GM18519 (cell line): ENCODE measurements at regions not wholly inside any gene's neighbourhood (a gene's known extent, or its start where the extent isn't known, plus 50 kb on each side); places are given as distances from the start of the nearest gene placed in this dataset.
"Not testable (repeated sequence)": the region's sequence is repeated elsewhere in the genome, so short reads cannot be mapped to it uniquely, and the experiment has no call there.

Experiments used
- ATAC-seq: cut with Tn5 transposase; IDR thresholded peaks from one replicate; pipeline ENCODE4 v1.9.1; 2021; ENCODE audit warnings: mild to moderate bottlenecking, moderate library complexity; ENCODE audit not compliant: unreplicated experiment, low FRiP score

DNA sequence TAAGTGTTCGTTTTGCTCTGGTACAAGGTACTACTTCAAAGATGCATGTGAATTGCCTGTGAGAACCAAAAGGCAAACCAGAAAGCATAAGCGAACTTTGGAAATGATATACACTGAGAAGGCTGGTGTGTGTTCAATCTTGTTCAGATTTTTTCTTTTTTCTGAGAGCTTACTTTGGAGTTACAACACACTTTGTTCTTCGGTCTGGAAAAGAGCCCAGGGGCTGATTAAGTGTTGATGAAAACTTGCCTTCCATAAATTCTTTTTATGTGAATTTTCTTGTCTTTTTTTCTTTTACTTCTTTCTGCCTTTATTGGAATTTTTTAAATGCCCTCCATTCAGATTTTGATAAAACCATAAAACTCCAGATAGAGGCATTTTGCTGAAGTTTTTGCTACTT is 395.1 kb upstream of the SASH1 start:
- ATAC-seq = no peak

DNA sequence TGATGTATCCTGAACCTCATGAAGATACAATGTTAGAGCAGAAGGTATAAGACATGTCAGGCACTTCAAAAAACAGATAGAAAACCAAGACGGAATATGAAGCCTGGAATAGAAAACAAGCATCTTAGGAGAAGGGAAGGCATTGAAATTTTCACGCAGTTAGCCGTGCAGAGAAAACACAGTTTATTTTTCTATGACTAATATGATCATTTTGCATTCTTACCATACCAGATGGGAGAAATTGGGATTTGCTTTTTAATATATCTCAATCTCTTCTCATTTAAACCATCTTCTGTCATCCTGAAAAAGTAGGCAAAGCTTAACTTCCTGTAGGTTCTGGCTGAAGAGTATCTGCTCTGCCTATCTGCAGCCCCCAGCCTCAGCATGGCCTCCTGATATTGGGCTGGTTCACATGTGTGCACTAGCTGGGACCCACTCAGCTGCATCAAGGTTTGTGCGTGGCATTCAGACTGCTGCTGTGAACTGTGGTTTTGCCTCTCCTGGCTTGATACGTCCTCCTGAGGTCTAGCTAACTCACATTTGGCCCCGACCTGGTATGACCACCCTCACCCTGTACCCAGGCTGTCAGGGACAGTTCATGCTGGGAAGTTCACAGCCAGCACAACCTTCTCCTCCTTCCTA is 392.5 kb upstream of the SASH1 start:
- ATAC-seq = no peak

DNA sequence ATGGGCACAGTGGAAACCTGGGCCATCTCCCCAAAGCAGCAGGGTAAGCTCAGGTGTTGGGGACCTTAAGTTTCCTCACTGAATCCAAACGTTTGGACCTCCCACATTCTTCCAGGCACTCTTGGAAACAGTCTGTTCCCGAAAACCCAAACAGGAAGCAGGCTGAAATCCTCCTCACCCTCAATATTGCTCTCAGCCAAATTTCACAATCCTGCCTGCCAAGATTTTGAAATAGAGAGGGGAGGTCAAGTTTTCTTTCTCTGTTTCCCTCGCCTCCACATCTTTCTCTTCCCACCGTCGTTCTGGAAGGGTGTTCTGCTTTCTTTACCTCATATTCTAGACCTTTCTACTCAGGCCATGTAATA is 392.0 kb upstream of the SASH1 start:
- ATAC-seq = no peak

DNA sequence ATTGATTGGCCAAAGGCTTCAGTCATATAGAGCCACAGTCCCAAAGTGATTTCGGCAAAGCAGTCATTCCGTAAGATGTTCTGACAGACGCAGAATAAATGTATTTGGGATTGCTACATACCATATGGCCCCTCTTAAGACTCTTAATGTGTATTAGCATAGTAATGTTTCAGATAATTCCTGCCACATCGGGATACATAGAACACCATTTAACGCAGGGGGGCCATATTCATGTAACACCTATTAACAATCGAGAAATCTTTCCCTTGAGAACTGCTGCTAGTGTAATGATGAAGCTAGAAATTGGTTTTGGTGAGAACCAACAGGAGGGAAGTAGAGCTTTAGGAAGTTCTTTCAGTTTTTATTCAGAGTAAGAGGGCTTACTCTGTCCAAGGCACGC is 390.9 kb upstream of the SASH1 start:
- no peak for ATAC-seq

DNA sequence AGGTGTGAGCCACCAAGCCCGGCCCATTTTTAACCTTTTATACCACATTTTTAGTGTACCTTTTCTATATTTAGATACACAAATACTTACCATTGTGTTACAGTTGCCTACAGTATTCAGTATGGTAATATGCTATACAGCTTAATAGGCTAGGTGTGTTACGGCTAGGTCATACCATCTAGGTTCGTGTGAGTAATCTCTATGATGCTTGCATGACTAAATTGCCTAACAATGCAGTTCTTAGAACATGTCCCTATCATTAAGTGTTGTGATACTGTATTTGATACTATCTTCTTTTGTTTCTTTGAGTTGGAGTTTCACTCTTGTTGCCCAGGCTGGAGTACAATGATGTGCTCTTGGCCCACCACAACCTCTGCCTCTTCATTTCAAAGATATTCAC is 387.7 kb upstream of the SASH1 start:
- ATAC-seq = no peak

DNA sequence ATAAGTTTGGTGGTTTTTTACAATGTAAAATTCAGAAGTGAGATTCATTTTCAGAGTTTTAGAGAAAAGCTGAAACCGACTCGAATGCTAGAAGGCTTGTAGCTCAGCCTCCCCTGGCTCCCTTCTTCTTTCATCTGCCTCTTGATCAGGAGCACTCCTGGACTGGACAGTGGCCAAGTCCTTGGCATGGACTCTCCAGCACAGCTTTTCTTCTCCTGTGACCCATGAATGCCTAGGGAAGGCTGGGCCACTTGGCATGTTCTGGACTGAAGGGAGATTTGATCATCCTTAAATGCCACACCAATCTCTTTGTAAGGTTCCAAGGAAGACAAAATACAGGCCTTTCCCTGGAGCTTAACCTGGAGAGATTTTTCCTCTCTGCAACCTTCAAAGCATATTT is 384.0 kb upstream of the SASH1 start:
- no peak for ATAC-seq

DNA sequence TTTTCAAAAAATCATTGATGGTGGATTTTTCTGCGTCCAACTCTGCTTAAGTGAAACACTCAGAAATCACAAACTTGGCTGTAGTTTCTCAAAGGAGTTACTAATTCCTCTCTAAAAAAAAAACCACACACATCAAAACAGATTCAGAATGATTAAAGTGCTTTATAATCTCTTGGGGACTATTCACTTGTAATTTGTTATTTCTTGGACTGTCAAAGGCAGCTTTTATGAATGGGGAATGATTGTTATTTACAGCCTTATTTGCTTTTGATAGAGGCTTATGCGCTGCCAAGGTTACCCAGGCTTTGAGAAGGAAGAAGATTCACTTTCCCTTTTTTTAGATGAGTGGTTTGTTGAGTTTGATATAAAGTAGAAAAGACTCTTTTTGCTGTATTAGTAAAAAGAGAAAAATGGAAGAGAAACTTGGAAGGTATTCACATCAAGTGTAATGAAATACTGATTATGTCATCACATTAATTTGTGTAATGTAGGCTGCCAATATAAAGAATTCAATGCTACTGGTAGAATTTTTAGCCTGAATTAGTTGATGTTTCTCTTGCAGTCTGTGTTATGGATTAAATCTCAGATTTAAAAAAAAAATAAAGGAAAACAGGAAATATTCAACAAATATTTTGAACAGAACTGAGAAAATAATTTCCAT is 381.0 kb upstream of the SASH1 start:
- ATAC-seq = no peak

DNA sequence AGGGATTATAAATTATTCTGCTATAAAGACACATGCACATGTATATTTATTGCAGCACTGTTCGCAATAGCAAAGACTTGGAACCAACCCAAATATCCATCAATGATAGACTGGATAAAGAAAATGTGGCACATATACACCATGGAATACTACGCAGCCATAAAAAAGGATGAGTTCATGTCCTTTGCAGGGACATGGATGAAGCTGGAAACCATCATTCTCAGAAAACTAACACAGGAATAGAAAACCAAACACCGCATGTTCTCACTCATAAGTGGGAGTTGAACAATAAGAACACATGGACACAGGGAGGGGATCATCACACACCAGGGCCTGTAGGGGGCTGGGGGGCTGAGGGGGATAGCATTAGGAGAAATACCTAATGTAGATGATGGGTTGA is 377.2 kb upstream of the SASH1 start:
- ATAC-seq = not testable (repeated sequence)

DNA sequence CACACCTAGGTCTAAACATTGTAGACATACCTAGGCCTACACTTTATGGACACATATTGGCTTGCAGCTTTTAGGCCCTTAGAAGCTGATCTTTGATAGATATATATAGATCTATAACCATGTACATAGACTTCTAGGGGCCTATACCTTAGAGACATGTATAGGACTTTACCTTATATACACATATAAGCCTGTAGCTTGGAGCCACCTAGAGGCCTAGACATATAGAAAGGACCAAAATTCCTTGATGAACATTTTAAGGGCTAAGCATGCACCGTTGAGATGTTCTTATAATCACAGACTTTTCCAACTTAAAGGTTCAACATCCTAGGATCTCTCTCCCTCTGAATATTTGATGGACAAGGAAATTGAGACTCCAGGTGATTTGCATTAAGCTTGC is 371.7 kb upstream of the SASH1 start:
- no peak for ATAC-seq

DNA sequence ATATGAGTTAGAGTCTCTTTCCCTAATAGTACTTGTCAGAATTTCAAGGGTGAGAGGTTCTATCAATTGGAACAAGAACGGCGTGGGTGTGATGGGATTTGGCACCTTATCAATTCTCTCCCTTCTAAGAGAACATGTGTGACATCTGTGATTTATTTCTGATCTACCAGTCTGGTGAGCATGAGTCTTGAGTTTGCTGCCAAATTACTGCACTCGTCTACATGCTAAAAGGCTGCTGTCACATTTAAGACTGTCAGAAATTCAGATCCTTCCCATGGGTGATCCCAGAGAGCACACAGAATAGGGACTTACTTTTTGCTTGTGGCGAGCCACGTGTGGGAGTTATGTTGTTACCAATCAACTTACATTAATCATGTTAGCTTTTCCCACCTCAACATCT is 370.2 kb upstream of the SASH1 start:
- ATAC-seq = no peak

DNA sequence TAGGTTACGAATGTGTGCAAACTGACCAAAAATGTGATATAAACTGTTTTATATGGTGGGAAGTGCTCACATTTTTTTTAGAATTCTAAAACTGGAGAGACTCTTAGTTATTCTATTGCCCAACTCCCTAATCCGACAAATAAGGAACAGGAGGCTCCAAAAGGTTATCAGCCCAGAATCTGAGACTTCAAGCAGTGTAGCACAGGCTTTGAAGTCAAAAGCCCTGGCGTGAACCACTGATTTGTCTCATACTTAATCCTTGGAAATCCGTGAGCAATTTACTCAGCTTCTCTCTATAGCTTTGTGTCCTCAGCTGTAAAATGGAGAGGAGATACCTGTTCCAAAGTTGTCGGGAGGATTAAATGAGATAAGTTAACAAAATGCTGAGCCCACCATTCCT is 368.8 kb upstream of the SASH1 start:
- ATAC-seq = no peak

DNA sequence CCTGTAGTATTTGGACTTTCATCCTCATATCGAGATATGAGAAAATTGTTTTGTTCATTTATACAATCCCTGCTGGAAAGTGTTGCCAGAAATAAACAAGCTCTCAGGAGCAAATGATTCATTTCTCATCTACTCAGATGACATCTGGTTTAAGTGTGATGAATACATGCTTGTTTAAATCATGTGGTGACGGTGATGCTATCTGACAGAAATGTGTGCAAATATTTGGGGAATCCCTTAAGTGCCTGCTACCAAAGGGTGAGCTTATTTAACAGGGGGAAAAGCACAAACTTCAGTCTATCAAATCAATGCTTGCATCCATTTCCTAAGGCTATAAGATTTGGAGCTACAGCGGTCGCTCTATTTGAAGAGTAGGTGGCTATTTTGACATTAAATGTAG is 368.3 kb upstream of the SASH1 start:
- ATAC-seq = no peak

DNA sequence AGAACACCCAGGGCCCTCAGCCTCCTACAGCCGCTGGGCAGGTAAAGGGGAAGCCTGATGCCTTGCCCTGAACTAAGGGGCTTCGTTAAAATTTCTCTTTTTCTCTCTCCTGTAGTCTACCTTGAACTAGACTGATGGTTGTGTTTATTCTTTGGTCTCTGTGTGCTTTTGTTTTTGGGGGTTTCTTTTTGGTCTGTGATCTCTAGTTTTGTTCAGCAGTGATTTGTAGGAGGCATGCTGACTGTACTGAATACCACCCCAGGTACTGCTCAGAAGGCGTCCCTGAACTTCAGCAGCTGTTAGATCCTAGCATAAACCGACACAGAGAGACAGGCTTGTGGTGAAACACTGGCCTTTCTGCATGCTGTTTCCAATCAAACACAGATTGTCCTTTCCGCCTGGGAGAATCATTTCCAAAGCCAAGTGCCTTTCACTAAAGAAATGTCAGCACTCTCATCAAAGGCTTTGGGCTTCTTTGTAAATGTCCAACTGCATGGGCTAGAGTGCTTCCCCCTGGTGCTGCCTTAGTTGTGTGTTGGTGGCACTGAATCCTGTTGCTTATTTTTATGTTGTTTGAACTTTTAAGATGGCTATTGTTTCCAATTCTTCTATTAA is 364.7 kb upstream of the SASH1 start:
- no peak for ATAC-seq

DNA sequence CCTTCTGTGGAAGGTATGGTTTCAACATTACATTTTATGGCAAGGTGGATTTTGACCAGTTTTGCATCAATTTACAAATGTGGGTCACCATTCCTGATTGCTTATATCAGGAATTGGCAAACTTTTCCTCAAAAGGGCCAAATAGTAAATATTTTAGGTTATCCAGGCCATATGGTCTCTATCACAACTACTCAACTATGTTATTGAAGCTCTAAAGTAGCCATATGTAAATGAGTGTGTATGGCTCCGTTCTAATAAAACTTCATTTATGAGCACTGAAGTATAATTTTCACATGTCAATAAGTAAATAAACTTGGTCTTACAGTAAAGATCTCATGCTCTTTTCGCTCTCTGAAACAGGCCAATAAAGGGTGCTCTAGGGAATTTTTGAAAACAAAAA is 362.7 kb upstream of the SASH1 start:
- ATAC-seq = no peak

DNA sequence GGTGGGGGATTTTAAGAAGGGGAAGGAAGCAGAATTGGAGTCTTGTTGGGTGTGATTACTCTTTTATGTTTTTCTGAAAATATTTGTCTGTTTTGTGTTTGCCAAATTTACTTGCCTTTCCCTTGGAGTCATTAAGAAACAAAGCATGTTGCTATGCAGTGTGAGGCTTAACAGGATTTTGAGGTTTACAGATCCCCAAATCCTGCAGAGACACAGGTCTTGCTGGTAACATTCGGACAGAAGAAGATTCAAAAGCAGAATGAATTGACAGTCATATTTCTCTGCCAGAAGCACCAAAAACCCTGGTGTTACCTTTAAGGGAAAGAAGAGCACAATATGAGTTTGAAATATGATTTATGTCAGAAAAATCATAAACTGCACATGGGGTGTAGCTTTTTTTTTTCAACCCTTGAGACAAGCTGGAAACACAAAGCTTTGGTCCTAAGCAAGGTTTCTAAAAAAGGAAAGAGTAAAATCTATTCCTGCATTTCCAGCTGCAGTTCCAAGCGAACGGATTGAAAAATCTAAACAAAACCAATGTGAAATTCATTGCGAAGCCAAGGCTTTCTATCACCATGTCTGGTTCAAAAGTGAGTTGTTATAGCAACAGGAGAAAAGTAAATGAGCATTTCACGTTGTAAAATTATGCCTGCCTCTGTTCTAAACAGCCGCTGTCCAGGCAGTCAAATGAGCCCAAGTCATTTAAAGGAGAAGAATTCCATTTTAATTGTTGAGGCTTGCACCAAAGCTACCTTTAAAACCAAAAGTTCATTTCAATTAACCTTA is 358.9 kb upstream of the SASH1 start:
- ATAC-seq = no peak

DNA sequence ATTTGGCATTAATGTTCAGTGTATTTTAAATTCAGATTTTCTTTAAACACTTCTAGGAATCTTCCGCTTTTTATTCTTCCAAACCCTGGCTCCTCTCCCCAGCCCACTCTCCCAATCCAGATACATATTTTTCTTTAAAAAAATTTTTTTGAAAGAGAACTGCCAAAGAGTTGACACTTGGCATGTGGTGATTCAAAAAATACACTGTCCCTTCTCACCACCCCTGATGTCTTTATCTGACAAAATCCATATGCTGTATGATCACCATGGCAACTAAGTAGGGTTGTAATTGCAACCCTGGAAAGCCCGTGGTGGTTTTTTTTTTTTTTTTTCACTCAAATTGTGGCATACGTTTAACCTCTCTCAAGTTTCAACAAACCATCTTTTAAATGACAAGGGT is 355.8 kb upstream of the SASH1 start:
- no peak for ATAC-seq

DNA sequence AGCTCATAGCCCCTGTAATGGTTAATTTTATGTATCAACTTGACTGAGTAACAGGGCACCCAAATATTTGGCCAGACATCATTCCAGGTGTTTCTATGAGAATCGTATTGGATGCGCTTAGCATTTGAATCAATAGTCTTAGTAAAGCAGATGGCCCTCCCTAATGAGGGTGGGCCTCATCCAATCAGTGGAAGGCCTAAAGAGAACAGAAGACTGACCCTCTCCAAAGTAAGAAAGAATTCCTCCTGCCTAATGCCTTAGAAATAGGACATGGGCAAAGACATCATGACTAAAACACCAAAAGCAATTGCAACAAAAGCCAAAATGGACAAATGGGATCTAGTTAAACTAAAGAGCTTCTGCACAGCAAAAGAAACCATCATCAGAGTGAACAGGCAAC is 352.5 kb upstream of the SASH1 start:
- ATAC-seq = no peak

DNA sequence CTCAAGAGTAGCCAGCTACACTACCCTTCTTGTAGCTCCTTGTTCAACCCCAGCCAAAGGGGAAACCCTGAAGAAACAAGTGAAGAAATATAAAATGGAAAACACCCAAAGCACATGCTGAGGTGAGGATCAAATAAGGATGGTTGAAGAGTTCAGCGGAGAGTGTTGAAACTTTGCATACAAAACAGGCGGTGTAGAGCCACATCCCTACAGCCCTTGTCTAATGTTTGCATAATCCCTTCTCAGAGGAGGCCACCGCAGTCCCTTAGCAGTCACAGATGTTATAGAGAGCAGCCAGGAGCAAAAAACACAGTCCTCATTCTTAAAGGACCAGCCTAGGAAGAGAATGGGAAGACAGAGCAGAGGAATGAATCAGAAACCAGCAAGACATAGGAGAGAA is 350.7 kb upstream of the SASH1 start:
- ATAC-seq = no peak

DNA sequence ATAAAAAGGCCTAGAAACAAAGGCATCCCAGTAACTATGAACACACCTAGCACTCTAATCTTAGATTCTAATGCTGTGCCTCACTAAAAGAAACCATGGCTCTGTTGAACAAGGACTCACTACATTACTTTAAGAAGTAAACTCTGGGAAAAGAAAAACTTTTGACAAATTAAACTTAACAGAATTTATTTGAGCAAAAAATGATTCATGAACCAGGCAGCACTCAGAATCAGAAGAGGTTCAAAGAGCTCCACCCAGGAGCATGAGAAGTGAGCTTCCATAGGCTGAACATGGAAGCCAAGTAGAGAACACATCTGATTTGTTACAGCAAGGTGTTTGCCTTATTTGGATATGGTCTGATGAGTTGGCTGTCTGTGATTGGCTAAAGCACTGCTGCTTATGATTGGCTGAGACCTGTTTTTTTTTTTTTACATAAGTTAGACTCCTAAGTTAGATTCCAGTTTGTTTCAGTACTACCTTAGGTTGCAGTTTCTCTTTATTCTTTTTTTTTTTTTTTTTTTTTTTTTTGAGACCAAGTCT is 343.6 kb upstream of the SASH1 start:
- ATAC-seq = no peak

DNA sequence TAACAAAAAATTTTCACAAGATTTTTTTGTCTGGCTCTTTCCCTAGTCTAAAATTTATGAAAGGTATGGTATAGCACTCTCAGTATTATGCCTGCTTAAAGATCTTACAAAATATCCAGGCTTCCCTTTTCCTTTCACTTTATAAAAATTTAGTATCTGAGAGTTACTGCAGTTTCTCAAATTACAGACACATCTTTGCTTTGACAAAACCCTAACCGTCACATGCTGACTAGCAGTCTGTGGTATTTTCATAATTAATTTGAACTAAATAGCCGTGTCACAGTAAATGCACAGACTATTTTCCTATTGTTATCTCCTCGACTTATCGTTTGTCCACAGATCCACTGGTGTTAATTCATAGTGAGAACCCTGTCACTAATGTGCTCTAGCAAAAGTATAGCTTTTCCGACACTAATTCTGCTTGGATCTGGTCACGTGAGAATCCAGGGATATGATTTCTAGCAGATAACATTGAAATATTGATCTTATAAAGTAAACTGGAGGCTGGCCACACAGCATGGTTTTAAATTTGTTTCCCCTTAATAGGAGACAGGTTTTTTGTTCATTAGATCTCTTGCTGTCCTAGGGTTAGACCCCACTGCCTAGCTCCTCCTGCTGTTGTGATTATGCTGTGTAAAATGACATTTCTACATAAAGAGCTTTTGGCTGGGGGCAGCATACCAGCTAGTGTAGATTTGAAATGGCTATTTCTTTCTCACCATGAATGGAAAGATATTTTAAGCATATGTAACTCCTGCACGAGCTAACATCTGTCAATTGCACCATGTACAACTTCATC is 340.6 kb upstream of the SASH1 start:
- ATAC-seq = no peak

DNA sequence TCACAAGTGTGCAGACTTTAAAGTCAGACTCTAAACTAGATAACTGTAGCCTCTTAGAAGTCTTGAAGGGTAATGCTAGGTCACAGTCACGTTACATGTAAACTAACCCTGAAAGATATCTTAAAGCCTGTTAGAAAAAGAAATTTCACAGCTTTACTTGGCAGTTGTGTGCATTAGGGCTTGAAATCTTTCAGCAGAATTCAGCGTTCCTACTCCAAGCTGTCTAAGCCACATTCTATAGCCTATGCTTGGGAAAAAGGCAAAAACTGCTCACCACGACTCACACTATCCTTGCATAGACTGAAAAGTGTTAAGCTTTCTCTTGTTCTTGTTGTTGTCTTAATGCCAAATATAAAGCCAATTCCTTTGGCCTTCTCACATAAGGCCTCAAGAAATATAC is 338.0 kb upstream of the SASH1 start:
- ATAC-seq = no peak
